Thymus (tissue), 11 donors: ENCODE measurements at regions not wholly inside any gene's neighbourhood (a gene's known extent, or its start where the extent isn't known, plus 50 kb on each side); places are given as distances from the start of the nearest gene placed in this dataset.

Source experiments
- DNase-seq, 9 donors: peaks; one replicate each; pipeline ENCODE4 v3.0.0-alpha.2; 2013; ENCODE audit warnings: low spot score in 9 of 9, low read depth in 6 of 9, missing footprints in 1 of 9
- H3K27ac ChIP-seq, 2 donors: one replicate each; pipeline ENCODE4 v1.5.1; 2013; ENCODE audit warnings: control low read depth in 1 of 2, low read depth in 1 of 2, low read length in 1 of 2, mild to moderate bottlenecking in 1 of 2, moderate library complexity in 1 of 2
- H3K27me3 ChIP-seq, 2 donors: one replicate each; pipeline ENCODE4 v1.5.1; 2013; ENCODE audit warnings: low read length in 1 of 2; ENCODE audit not compliant: control insufficient read depth in 2 of 2, insufficient read depth in 1 of 2
- H3K36me3 ChIP-seq, 2 donors: one replicate each; pipeline ENCODE4 v1.5.1; 2013; ENCODE audit warnings: low read length in 1 of 2, mild to moderate bottlenecking in 1 of 2, moderate library complexity in 1 of 2; ENCODE audit not compliant: control insufficient read depth in 2 of 2, insufficient read depth in 2 of 2
- H3K4me1 ChIP-seq, 2 donors: one replicate each; pipeline ENCODE4 v1.5.1; 2013; ENCODE audit warnings: low read length in 2 of 2; ENCODE audit not compliant: control insufficient read depth in 2 of 2, insufficient read depth in 2 of 2
- H3K4me3 ChIP-seq, 2 donors: one replicate each; pipeline ENCODE4 v1.5.1; 2013; ENCODE audit warnings: low read length in 2 of 2, control low read depth in 1 of 2, mild to moderate bottlenecking in 1 of 2
- H3K9me3 ChIP-seq, 2 donors: one replicate each; pipeline ENCODE4 v1.5.1; 2013; ENCODE audit warnings: low read length in 1 of 2, mild to moderate bottlenecking in 1 of 2; ENCODE audit not compliant: control insufficient read depth in 2 of 2, insufficient read depth in 1 of 2
- WGBS: extraction: QIAGEN DNeasy Blood & Tissue Kit; methylation state at CpG from one replicate; pipeline ENCODE4 v1.1.7; 2013; 5-methylcytosine and 5-hydroxymethylcytosine counted together
- donor health status: healthy.

- no peaks in the 10 kb centered on the region for H3K36me3 ChIP-seq
- H3K9me3 ChIP-seq = no peaks in the 10 kb centered on the region
- DNase-seq = no peak
- no peaks in the 10 kb centered on the region for H3K27me3 ChIP-seq
- 86% methylated on average over 5 of the region's 5 CpGs for WGBS
- H3K4me3 ChIP-seq = no peak overlapping the region
- H3K4me1 ChIP-seq = no peaks in the 10 kb centered on the region
- H3K27ac ChIP-seq = no peak overlapping the region
Observed at GRCh38 chr7:46940178-46940577, 641.7 kb downstream of the TNS3 start.

GRCh38 chr7:46939558-46939957 lies 642.4 kb downstream of the TNS3 start:
- no peaks in the 10 kb centered on the region for H3K9me3 ChIP-seq
- WGBS = 55% methylated on average over 8 of the region's 8 CpGs
- H3K27me3 ChIP-seq = no peaks in the 10 kb centered on the region
- no peaks in the 10 kb centered on the region for H3K36me3 ChIP-seq
- H3K4me1 ChIP-seq = no peaks in the 10 kb centered on the region
- DNase-seq = no peak
- no peak overlapping the region for H3K27ac ChIP-seq
- H3K4me3 ChIP-seq = no peak overlapping the region

GRCh38 chr7:46939089-46939488 lies 642.8 kb downstream of the TNS3 start:
- Histone ChIP-seq H3K9me3 (no peaks in the 10 kb centered on the region), H3K27ac (no peak overlapping the region), H3K4me3 (no peak overlapping the region), H3K27me3 (no peaks in the 10 kb centered on the region), H3K4me1 (no peaks in the 10 kb centered on the region), H3K36me3 (no peaks in the 10 kb centered on the region)
- 67% methylated on average over 2 of the region's 2 CpGs for WGBS
- DNase-seq = no peak

GRCh38 chr7:46937826-46938225 lies 644.1 kb downstream of the TNS3 start:
- H3K27me3 ChIP-seq = no peaks in the 10 kb centered on the region
- H3K4me3 ChIP-seq = no peak overlapping the region
- no peak overlapping the region for H3K27ac ChIP-seq
- DNase-seq = no peak
- no peaks in the 10 kb centered on the region for H3K4me1 ChIP-seq
- WGBS = 88% methylated on average over 3 of the region's 3 CpGs
- H3K36me3 ChIP-seq = no peaks in the 10 kb centered on the region
- H3K9me3 ChIP-seq = no peaks in the 10 kb centered on the region

- Histone ChIP-seq H3K9me3 (no peaks in the 10 kb centered on the region), H3K27ac (no peak overlapping the region), H3K27me3 (no peaks in the 10 kb centered on the region), H3K36me3 (no peaks in the 10 kb centered on the region), H3K4me1 (no peaks in the 10 kb centered on the region), H3K4me3 (no peak overlapping the region)
- no peak for DNase-seq
- WGBS = 61% methylated on average over 3 of the region's 3 CpGs
Observed at GRCh38 chr7:46934198-46934825, 647.6 kb downstream of the TNS3 start.

GRCh38 chr7:46933596-46933995 lies 648.3 kb downstream of the TNS3 start:
- Histone ChIP-seq H3K9me3 (no peaks in the 10 kb centered on the region), H3K27ac (no peak overlapping the region), H3K27me3 (no peaks in the 10 kb centered on the region), H3K36me3 (no peaks in the 10 kb centered on the region), H3K4me3 (no peak overlapping the region), H3K4me1 (no peaks in the 10 kb centered on the region)
- 86% methylated on average over 4 of the region's 4 CpGs for WGBS
- DNase-seq = no peak

GRCh38 chr7:46932676-46933424 lies 649.1 kb downstream of the TNS3 start:
- no peaks in the 10 kb centered on the region for H3K27me3 ChIP-seq
- H3K27ac ChIP-seq = peak overlapping the region; percentile 37 to 57
- no peaks in the 10 kb centered on the region for H3K4me1 ChIP-seq
- WGBS = 89% methylated on average over 7 of the region's 7 CpGs
- no peaks in the 10 kb centered on the region for H3K9me3 ChIP-seq
- H3K36me3 ChIP-seq = no peaks in the 10 kb centered on the region
- DNase-seq = peak in 4 of 9 donors; percentile 1 to 32 (median 6)
- H3K4me3 ChIP-seq = no peak overlapping the region

GRCh38 chr7:46932306-46932675 lies 649.6 kb downstream of the TNS3 start:
- no peak overlapping the region for H3K27ac ChIP-seq

GRCh38 chr7:46930366-46930765 lies 651.5 kb downstream of the TNS3 start:
- Histone ChIP-seq H3K27ac (no peak overlapping the region), H3K4me1 (no peaks in the 10 kb centered on the region), H3K9me3 (no peaks in the 10 kb centered on the region), H3K27me3 (no peaks in the 10 kb centered on the region), H3K36me3 (no peaks in the 10 kb centered on the region), H3K4me3 (no peak overlapping the region)
- 94% methylated on average over 3 of the region's 3 CpGs for WGBS
- no peak for DNase-seq

More at GRCh38 chr7:46932306-46932675, 649.6 kb downstream of the TNS3 start:
- Histone ChIP-seq H3K4me3 (no peak overlapping the region), H3K9me3 (no peaks in the 10 kb centered on the region), H3K4me1 (no peaks in the 10 kb centered on the region), H3K27me3 (no peaks in the 10 kb centered on the region), H3K36me3 (no peaks in the 10 kb centered on the region)
- DNase-seq = no peak
- 78% methylated on average over 1 of the region's 1 CpG for WGBS
